ENCODE measurements at regions not wholly inside any gene's neighbourhood (a gene's known extent, or its start where the extent isn't known, plus 50 kb on each side); places are given as distances from the start of the nearest gene placed in this dataset.

DNA sequence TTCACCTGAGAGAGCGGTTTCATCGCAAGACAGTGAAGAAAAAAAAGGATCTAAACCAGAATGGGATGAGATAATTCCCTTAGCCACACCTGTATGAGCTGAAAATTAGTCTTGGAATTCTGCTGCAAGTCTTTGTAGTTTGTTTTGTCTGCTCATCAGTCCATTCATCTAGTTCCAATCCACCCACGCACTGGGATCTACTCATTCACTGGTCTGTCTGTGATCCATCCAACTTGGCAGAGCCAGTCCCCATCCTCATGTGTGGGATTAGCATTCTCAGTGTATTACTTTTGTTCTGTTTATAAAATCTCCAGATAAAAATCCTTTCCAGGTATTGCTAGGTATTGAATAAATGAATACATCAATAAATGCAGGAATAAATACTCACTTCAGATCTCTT is 266.5 kb upstream of the USP24 start:
- ChIA-PET CTCF (no interaction called here), POLR2A (no interaction called here)
- peaks cover 4% of the 10 kb centered on the region; the same call in 1 of the 3 replicates for H3K9me3 ChIP-seq
- H3K4me2 ChIP-seq = no peak overlapping the region
- no peak overlapping the region for H3K4me3 ChIP-seq
- 89% methylated on average over 3 of the region's 3 CpGs for WGBS (ENCODE audit: missing lambda C conversion rate)
- TF ChIP-seq POLR2AphosphoS2 (conservative IDR thresholded peaks at IDR 0.05; ENCODE audit: low read length) (no peak), HDAC2 (IDR thresholded peaks at IDR 0.05) (no peak), RCOR1 (IDR thresholded peaks at IDR 0.05; ENCODE audit: low read depth, low read length) (no peak)
- DNase-seq (ENCODE audit: low read depth in 1 of 2, low spot score in 1 of 2) (no peak), FAIRE-seq (no peak), ATAC-seq (no peak)
- peaks cover 10% of the 10 kb centered on the region for H3K4me1 ChIP-seq
- 0 out of 6 replicates have a peak overlapping the region, but pooled peaks of 1 of the 2 experiments have one; percentile 3 for H3K27ac ChIP-seq

DNA sequence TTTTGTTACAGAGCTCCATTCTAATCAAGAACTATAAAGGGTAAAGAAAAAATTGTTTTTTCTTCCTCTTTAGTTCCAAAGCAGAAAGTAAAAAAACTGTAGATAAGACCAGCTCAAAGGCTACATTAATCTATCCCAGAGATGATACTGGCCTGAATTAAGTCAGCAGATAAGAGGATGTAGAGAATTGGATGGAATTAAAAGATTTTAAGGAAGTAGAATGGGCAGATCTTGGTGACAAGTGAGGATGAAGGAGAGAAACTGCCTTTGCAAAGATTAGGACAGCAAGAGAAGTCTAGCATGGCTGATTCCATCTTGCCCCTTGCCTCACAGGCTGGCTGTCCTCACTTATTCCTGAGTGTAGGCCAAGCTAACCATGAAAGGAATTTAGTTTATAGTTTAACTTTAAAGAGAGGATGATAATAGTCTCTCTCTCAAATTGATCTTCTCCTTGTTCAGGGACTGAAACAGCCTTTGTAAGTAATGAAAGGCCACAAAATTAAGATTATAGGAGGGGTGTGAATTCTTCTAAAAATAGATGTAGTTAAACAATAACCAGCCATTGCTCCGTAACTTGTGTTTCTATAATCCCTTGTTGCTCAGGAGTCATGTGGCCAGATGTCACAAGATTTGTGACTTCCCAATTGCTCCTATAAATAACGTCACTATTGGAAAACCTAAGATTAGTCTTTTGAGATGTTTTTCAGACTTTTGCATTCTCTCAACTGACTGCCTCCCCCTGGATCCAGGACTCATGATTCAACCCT is 265.0 kb upstream of the USP24 start:
- Histone ChIP-seq H3K27ac (peak overlapping the region; percentile 27 to 56; a peak in 2 of 6 replicates), H3K4me1 (peaks cover 18% of the 10 kb centered on the region), H3K4me3 (no peak overlapping the region), H3K4me2 (no peak overlapping the region), H3K9me3 (peaks cover 4% of the 10 kb centered on the region; the same call in 1 of the 3 replicates)
- DNase-seq (ENCODE audit: low read depth in 1 of 2, low spot score in 1 of 2) = no peak
- POLR2A ChIA-PET = no interaction called here
- no peak for ATAC-seq
- CTCF ChIA-PET = interaction anchor here (1.0 kb wide), 1 partner anchor 24 kb away, joined by 4 read pairs; no protein-coding TSS in a partner anchor
- WGBS (ENCODE audit: missing lambda C conversion rate) = 85% methylated on average over 2 of the region's 2 CpGs
- TF ChIP-seq, protein P1, sequence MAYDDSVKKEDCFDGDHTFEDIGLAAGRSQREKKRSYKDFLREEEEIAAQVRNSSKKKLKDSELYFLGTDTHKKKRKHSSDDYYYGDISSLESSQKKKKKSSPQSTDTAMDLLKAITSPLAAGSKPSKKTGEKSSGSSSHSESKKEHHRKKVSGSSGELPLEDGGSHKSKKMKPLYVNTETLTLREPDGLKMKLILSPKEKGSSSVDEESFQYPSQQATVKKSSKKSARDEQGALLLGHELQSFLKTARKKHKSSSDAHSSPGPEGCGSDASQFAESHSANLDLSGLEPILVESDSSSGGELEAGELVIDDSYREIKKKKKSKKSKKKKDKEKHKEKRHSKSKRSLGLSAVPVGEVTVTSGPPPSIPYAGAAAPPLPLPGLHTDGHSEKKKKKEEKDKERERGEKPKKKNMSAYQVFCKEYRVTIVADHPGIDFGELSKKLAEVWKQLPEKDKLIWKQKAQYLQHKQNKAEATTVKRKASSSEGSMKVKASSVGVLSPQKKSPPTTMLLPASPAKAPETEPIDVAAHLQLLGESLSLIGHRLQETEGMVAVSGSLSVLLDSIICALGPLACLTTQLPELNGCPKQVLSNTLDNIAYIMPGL (CRISPR knock-in tag; IDR thresholded peaks at IDR 0.05; ENCODE audit: borderline replicate concordance) = no peak
- TF ChIP-seq HOXA7 (CRISPR knock-in tag; IDR thresholded peaks at IDR 0.05) (no peak), KDM5A (IDR thresholded peaks at IDR 0.05) (no peak), TFCP2L1 (CRISPR knock-in tag; IDR thresholded peaks at IDR 0.05) (no peak)
- FAIRE-seq = no peak

- 83% methylated on average over 2 of the region's 2 CpGs for WGBS (ENCODE audit: missing lambda C conversion rate)
- peak overlapping the region; percentile 40 to 88; a peak in 5 of 6 replicates for H3K27ac ChIP-seq
- H3K9me3 ChIP-seq = peaks cover 4% of the 10 kb centered on the region; the same call in 1 of the 3 replicates
- FAIRE-seq (no peak), ATAC-seq (peak in 1 of 2 experiments; percentile 26; a peak in 2 of 6 replicates), DNase-seq (ENCODE audit: low read depth in 1 of 2, low spot score in 1 of 2) (peak in 1 of 2 experiments; percentile 42)
- peak; percentile 33 to 49; a peak in 3 of 5 replicates for TF ChIP-seq RAD21 (conservative IDR thresholded peaks at IDR 0.05 in 1 of 2, IDR thresholded peaks at IDR 0.05 in 1 of 2)
- no peak for TF ChIP-seq ZNF302 (CRISPR knock-in tag; IDR thresholded peaks at IDR 0.05)
- 0 out of 3 replicates have a peak, but pooled peaks have one; percentile 20 for TF ChIP-seq SMC3 (IDR thresholded peaks at IDR 0.05)
- 0 out of 3 replicates have a peak, but pooled peaks have one; percentile 12 for TF ChIP-seq CTCF (IDR thresholded peaks at IDR 0.05)
- H3K4me1 ChIP-seq = peaks cover 28% of the 10 kb centered on the region
- ChIA-PET POLR2A (no interaction called here), CTCF (interaction anchor here (1.0 to 1.5 kb wide), 2 partner anchors 200 to 1106 kb away, joined by 3 read pairs; no protein-coding TSS in a partner anchor)
- no peak overlapping the region for H3K4me2 ChIP-seq
- no peak overlapping the region for H3K4me3 ChIP-seq
Measured at GRCh38 chr1:55478742-55479141, 263.6 kb upstream of the USP24 start.

GRCh38 chr1:55477953-55478352 is 262.8 kb upstream of the USP24 start:
- Histone ChIP-seq H3K9me3 (peaks cover 4% of the 10 kb centered on the region; the same call in 1 of the 3 replicates), H3K4me2 (no peak overlapping the region), H3K4me3 (no peak overlapping the region), H3K27ac (peak overlapping the region; percentile 40 to 88; a peak in 5 of 6 replicates), H3K4me1 (peaks cover 36% of the 10 kb centered on the region)
- ATAC-seq = no peak
- WGBS (ENCODE audit: missing lambda C conversion rate) = 80% methylated on average over 4 of the region's 4 CpGs
- ChIA-PET CTCF (interaction anchor here (1.0 to 1.5 kb wide), 2 partner anchors 200 to 1107 kb away, joined by 3 read pairs; no protein-coding TSS in a partner anchor), POLR2A (no interaction called here)
- TF ChIP-seq TFCP2L1 (CRISPR knock-in tag; IDR thresholded peaks at IDR 0.05) (no peak), ZNF302 (CRISPR knock-in tag; IDR thresholded peaks at IDR 0.05) (no peak), HEYL (CRISPR knock-in tag; IDR thresholded peaks at IDR 0.05) (no peak), CHD4 (IDR thresholded peaks at IDR 0.05; ENCODE audit: borderline replicate concordance) (no peak), ZSCAN20 (CRISPR knock-in tag; IDR thresholded peaks at IDR 0.05) (no peak), RNF2 (IDR thresholded peaks at IDR 0.05; ENCODE audit: borderline replicate concordance, low read depth) (no peak), NR3C1 (IDR thresholded peaks at IDR 0.05) (no peak), HES2 (IDR thresholded peaks at IDR 0.05) (no peak), HOXB5 (CRISPR knock-in tag; IDR thresholded peaks at IDR 0.05) (no peak), PBX3 (IDR thresholded peaks at IDR 0.05) (no peak), PHF8 (IDR thresholded peaks at IDR 0.05; ENCODE audit: borderline replicate concordance, low read depth) (no peak)
- no peak for DNase-seq (ENCODE audit: low read depth in 1 of 2, low spot score in 1 of 2)
- no peak for FAIRE-seq
